GM12878 (cell line): ENCODE measurements at regions not wholly inside any gene's neighbourhood (a gene's known extent, or its start where the extent isn't known, plus 50 kb on each side); places are given as distances from the start of the nearest gene placed in this dataset.

Source experiments
- CTCF ChIP-seq, 3 experiments: IDR thresholded peaks in 2 of 3; conservative IDR thresholded peaks in 1 of 3; 2 replicates each; pipeline ENCODE4 v1.5.1; 2011; ENCODE audit warnings: low read depth in 3 of 3, low read length in 3 of 3, mild to moderate bottlenecking in 3 of 3, control low read depth in 2 of 3, moderate library complexity in 2 of 3, inconsistent platforms in 1 of 3, mixed read lengths in 1 of 3; ENCODE audit not compliant: control insufficient read depth in 2 of 3, insufficient read depth in 1 of 3; ENCODE audit errors: extremely low read depth in 1 of 3
- E2F4 ChIP-seq: IDR thresholded peaks from 2 replicates; pipeline ENCODE4 v1.6.1; 2012; ENCODE audit warnings: low read depth, low read length, improper control_type of control experiment
- IKZF1 ChIP-seq: fragments of 450-650 bp; conservative IDR thresholded peaks from 2 replicates; pipeline ENCODE4 v1.6.1; 2017; ENCODE audit warnings: antibody characterized with exemption, mild to moderate bottlenecking
- NR2C2 ChIP-seq: IDR thresholded peaks from 2 replicates; pipeline ENCODE4 v1.6.1; 2011; ENCODE audit warnings: borderline replicate concordance, low read depth; ENCODE audit not compliant: control insufficient read depth, insufficient read length
- TF ChIP-seq, protein P1 (sequence below): IDR thresholded peaks from 2 replicates; pipeline ENCODE4 v1.6.1; 2012; ENCODE audit warnings: low read length, inconsistent platforms

DNA sequence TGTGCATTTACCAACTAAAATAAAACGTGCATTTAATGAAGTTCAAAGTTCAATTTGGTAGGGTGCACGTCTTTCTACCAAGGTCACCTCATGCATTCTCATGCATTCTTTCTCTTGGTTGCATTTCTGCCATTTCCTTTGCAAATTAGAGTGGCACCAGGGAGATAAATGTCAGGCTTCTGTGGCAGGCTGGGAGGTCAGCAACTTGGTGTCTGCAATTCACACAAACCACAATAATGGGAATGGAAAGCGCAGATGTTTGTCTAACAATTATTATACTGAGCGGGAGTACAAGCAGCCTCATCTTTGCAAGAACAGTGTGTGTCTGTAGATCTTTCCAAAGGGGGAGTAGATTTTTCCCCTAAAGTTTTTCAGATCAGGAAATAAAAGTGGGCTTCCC, 411.7 kb downstream of the DMRT2 start:
- no peak for TF ChIP-seq E2F4
- no peak for TF ChIP-seq CTCF (IDR thresholded peaks at IDR 0.05 in 2 of 3, conservative IDR thresholded peaks at IDR 0.05 in 1 of 3; ENCODE audit: control insufficient read depth in 2 of 3, extremely low read depth in 1 of 3, insufficient read depth in 1 of 3, low read depth in 3 of 3, low read length in 3 of 3)
- TF ChIP-seq IKZF1: no peak
- TF ChIP-seq, protein P1, sequence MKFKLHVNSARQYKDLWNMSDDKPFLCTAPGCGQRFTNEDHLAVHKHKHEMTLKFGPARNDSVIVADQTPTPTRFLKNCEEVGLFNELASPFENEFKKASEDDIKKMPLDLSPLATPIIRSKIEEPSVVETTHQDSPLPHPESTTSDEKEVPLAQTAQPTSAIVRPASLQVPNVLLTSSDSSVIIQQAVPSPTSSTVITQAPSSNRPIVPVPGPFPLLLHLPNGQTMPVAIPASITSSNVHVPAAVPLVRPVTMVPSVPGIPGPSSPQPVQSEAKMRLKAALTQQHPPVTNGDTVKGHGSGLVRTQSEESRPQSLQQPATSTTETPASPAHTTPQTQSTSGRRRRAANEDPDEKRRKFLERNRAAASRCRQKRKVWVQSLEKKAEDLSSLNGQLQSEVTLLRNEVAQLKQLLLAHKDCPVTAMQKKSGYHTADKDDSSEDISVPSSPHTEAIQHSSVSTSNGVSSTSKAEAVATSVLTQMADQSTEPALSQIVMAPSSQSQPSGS: no peak
- TF ChIP-seq NR2C2: no peak
